Cardiac fibroblast (primary cell): ENCODE measurements at regions not wholly inside any gene's neighbourhood (a gene's known extent, or its start where the extent isn't known, plus 50 kb on each side); places are given as distances from the start of the nearest gene placed in this dataset.
A peak's percentile ranks its signal among the peaks of the same experiment; 100 is the strongest.
"Not testable (repeated sequence)": the region's sequence is repeated elsewhere in the genome, so short reads cannot be mapped to it uniquely, and the experiment has no call there.

Experiments used
- DNase-seq, 2 donors: peaks; one replicate each; pipeline versions ENCODE4 v3.0.0 to v3.0.0-alpha.2; 2010; ENCODE audit warnings: low read depth in 2 of 2
- H3K4me3 ChIP-seq, 2 donors: replicated peaks in 1 of 2; 1 replicate in 1 of 2; 2 replicates in 1 of 2; pipeline ENCODE4 v1.5.1; 2011; ENCODE audit warnings: low read depth in 2 of 2, low read length in 2 of 2, mild to moderate bottlenecking in 2 of 2, moderate library complexity in 1 of 2
- CTCF ChIP-seq: IDR thresholded peaks from one replicate; pipeline ENCODE4 v1.5.1; 2011; ENCODE audit warnings: low read depth, mild to moderate bottlenecking, low read length, inconsistent platforms

DNA sequence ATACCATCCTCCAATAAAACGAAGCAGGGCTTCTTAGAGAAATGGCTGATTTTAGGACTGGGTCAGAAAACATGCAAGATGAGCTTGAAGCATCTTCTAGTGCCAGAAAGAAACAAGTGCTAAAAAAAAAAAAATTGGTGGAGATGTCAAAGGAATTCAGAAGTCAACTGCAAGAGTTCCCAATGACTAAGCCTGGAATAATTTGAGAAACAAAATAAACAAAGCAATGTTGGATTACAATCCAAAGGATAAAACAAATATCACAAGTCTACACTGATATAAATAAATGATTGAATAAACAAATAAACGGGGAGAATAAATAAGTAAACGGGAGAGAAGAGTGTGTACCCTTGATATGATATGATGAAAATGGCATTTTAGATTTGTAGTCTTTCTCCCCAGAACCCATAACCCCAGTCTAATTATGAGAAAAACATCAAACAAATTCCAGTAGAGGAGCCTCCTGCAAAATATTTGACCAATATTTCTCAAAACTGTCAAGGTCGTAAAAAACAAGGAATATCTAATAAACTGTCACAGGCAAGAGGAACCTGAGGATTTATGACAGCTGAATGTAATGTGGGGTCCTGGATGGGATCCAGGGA lies 63.5 kb upstream of the CCL21 start:
- no peak overlapping the region for H3K4me3 ChIP-seq
- TF ChIP-seq CTCF = no peak
- DNase-seq = no peak

DNA sequence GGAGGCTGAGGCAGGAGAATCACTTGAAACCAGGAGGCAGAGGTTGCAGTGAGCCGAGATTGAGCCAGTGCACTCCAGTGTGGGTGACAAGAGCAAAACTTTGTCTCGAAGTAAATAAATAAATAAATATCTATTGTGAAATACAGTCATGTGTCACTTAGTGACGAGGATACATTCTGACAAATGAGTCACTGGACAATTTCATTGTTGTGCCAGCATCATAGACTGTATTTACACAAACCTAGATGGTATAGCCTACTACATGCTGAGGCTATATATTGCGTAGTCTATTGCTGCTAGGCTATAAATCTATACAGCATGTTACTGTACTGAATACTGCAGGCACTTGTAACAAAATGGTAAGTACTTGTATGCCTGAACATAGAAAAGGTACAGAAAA lies 61.1 kb upstream of the CCL21 start:
- no peak overlapping the region for H3K4me3 ChIP-seq
- peak; percentile 5 to 56 for DNase-seq
- TF ChIP-seq CTCF = no peak

- DNase-seq = not testable (repeated sequence)
Measured at GRCh38 chr9:34767087-34767486, 57.2 kb upstream of the CCL21 start.

DNA sequence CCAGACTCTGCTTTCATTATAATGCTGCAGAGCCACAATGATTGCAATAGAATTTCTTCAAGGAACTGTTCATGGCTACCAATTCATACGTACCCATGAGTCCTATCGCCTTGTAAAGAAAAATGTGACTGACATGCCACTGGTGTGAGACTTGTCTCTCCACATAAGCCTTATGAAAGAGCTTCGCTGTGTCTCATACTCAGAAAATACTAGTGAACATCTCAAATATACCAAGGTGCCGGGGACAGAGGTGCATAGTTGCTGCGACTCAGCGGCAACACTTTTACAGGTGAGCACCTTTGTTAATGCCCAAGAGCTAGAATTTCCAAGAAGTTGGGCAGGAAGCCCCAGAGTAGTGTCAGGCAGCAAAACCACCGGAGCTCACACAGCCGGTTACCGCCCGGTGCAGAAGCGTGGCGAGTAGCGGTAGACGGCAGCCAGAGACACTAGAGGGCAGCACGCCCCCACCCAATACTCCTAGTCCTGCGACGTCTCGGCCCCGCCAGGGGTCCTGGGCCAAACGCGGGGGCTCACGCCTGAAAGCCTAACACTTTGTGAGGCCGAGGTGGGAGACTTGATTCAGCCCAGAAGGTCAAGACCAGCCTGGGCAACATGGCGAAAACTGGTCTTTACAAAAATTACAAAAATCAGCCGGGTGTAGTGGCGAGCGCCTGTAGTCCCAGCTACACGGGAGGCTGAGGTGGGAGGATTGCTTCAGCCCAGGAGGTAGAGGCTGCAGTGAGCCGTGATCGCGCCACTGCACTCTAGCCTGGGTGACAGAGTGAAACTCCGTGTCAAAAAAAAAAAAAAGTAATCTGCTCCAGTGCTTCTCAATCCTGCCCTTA lies 50.5 kb upstream of the CCL21 start:
- TF ChIP-seq CTCF = peak; percentile 76
- peak; percentile 22 to 25 for DNase-seq
- not testable (repeated sequence) for H3K4me3 ChIP-seq

More at GRCh38 chr9:34767087-34767486, 57.2 kb upstream of the CCL21 start:
- H3K4me3 ChIP-seq = not testable (repeated sequence)
